ENCODE measurements at regions not wholly inside any gene's neighbourhood (a gene's known extent, or its start where the extent isn't known, plus 50 kb on each side); places are given as distances from the start of the nearest gene placed in this dataset.

GRCh38 chr17:77542551-77543490 is 402.1 kb downstream of the SEC14L1 start (continued):
- no peak for TF ChIP-seq CHD1 (IDR thresholded peaks at IDR 0.05; ENCODE audit: low read length)
- no peak for TF ChIP-seq TAL1 (IDR thresholded peaks at IDR 0.05)
- no peak for TF ChIP-seq ZC3H8 (IDR thresholded peaks at IDR 0.05)
- TF ChIP-seq SRF (CRISPR knock-in tag; IDR thresholded peaks at IDR 0.05) = no peak
- TF ChIP-seq MLLT1 (IDR thresholded peaks at IDR 0.05) = no peak
- TF ChIP-seq ETV5 (CRISPR knock-in tag; IDR thresholded peaks at IDR 0.05; ENCODE audit: low read depth) = no peak
- TF ChIP-seq IRF2 (CRISPR knock-in tag; IDR thresholded peaks at IDR 0.05) = no peak
- peak; percentile 88 to 92 (median 91) for TF ChIP-seq CTCF (IDR thresholded peaks at IDR 0.05 in 2 of 3, conservative IDR thresholded peaks at IDR 0.05 in 1 of 3; ENCODE audit: insufficient read depth in 2 of 3, low read depth in 1 of 3, low read length in 3 of 3)
- TF ChIP-seq MECOM (CRISPR knock-in tag; IDR thresholded peaks at IDR 0.05) = no peak
- no peak for TF ChIP-seq ZNF212 (CRISPR knock-in tag; IDR thresholded peaks at IDR 0.05)
- TF ChIP-seq RAD21 (CRISPR knock-in tag; conservative IDR thresholded peaks at IDR 0.05 in 1 of 2, IDR thresholded peaks at IDR 0.05 in 1 of 2) = peak; percentile 80 to 91
- TF ChIP-seq JUNB (CRISPR knock-in tag; conservative IDR thresholded peaks at IDR 0.05) = no peak
- TF ChIP-seq KLF16 (IDR thresholded peaks at IDR 0.05) = 0 out of 2 replicates have a peak, but pooled peaks have one; percentile 31
- TF ChIP-seq, protein P1, sequence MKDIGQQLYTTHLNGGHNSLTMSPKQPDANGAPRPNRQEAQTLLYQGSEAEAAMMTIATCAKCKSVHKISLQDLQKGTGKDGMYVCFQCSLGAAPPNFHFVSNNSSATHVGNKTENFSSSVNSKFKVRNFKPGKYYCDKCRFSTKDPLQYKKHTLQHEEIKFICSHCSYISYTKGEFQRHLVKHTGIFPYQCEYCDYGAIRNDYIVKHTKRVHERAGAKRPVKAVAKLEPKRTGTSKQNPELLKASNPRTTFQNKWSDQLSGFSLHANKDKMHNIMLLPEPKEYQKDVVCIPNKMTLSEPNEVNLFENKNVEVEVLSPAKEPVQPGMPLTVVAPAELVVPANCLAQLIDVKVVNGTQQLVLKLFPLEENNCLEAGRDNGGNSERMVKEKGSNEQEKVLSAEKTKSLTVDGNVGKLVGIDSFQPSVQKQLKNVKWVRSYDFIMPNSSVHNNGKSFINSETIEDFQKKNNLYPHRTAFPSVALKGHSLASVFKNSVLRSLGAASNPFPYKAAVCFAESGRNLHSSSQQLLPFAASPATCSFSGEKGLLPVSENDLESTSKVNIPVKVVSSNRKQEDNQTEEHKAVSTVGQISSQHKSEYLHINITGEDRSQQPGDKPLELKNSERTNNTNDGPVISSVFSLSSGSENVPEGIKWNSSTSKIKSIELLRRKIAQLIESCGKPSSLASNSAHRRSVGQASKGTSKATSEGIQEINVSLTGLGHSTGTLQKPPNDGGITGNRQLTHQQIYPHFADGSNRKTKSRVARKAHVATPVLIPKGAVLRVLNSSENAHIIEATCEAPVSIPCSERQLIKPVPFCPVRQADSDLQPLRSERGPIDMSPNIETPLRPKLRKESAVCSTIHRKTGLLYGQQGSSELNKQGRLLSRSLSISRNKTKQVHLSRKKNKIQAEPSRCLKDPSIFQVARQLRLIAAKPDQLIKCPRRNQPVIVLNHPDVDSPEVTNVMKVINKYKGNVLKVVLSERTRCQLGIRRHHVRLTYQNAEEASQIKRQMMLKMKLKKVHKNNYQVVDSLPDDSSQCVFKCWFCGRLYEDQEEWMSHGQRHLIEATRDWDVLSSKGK (CRISPR knock-in tag; IDR thresholded peaks at IDR 0.05) = no peak
- no peak for TF ChIP-seq DNMT1 (IDR thresholded peaks at IDR 0.05)
- TF ChIP-seq CTBP1 (IDR thresholded peaks at IDR 0.05; ENCODE audit: borderline replicate concordance) = 0 out of 2 replicates have a peak, but pooled peaks have one; percentile 37
- no peak for TF ChIP-seq GATAD2B (IDR thresholded peaks at IDR 0.05; ENCODE audit: borderline replicate concordance)
- TF ChIP-seq NONO (IDR thresholded peaks at IDR 0.05; ENCODE audit: low read depth in 2 of 2, low read length in 1 of 2) = no peak
- TF ChIP-seq NR3C1 (CRISPR knock-in tag; IDR thresholded peaks at IDR 0.05) = no peak
- peak in 1 of 2 experiments; percentile 36; a peak in 1 of 4 replicates for TF ChIP-seq RCOR1 (IDR thresholded peaks at IDR 0.05; ENCODE audit: borderline replicate concordance in 1 of 2, low read depth in 2 of 2, low read length in 2 of 2)
